ENCODE measurements at regions not wholly inside any gene's neighbourhood (a gene's known extent, or its start where the extent isn't known, plus 50 kb on each side); places are given as distances from the start of the nearest gene placed in this dataset.
A peak's percentile ranks its signal among the peaks of the same experiment; 100 is the strongest.
"Not testable (repeated sequence)": the region's sequence is repeated elsewhere in the genome, so short reads cannot be mapped to it uniquely, and the experiment has no call there.

GRCh38 chr14:106390401-106390800 lies 864.0 kb downstream of the TMEM121 start:
- ATAC-seq = no peak
- H3K4me1 Mint-ChIP-seq = peaks cover 13% of the 10 kb centered on the region

GRCh38 chr14:106390947-106391346 lies 864.6 kb downstream of the TMEM121 start:
- Mint-ChIP-seq H3K27me3 (peaks cover 27% of the 10 kb centered on the region), H3K36me3 (no peaks in the 10 kb centered on the region), H3K4me3 (no peak overlapping the region), H3K4me1 (peaks cover 18% of the 10 kb centered on the region), H3K9me3 (ENCODE audit: low read depth) (no peaks in the 10 kb centered on the region), H3K27ac (no peak overlapping the region)
- DNase-seq (no peak), ATAC-seq (no peak)
- CTCF ChIA-PET = interaction anchor here (0.9 kb wide), 1 partner anchor 26 kb away, joined by 6 read pairs; no protein-coding TSS in a partner anchor

More at GRCh38 chr14:106390401-106390800, 864.0 kb downstream of the TMEM121 start:
- H3K27me3 Mint-ChIP-seq = peaks cover 30% of the 10 kb centered on the region
- H3K9me3 Mint-ChIP-seq (ENCODE audit: low read depth) = no peaks in the 10 kb centered on the region
- CTCF ChIA-PET = interaction anchor here (1.0 to 1.3 kb wide), 2 partner anchors 18 to 27 kb away, joined by 3 to 7 read pairs; no protein-coding TSS in a partner anchor
- no peak overlapping the region for H3K4me3 Mint-ChIP-seq
- no peak overlapping the region for H3K27ac Mint-ChIP-seq
- no peaks in the 10 kb centered on the region for H3K36me3 Mint-ChIP-seq
- no peak for DNase-seq

GRCh38 chr14:106393742-106394141 lies 867.4 kb downstream of the TMEM121 start:
- no peaks in the 10 kb centered on the region for H3K9me3 Mint-ChIP-seq (ENCODE audit: low read depth)
- H3K36me3 Mint-ChIP-seq = no peaks in the 10 kb centered on the region
- CTCF ChIA-PET = interaction anchor here (5.3 kb wide), 1 partner anchor 23 kb away, joined by 46 read pairs; no protein-coding TSS in a partner anchor
- ATAC-seq (no peak), DNase-seq (no peak)
- no peak overlapping the region for H3K27ac Mint-ChIP-seq
- H3K4me3 Mint-ChIP-seq = no peak overlapping the region
- H3K4me1 Mint-ChIP-seq = peaks cover 36% of the 10 kb centered on the region
- H3K27me3 Mint-ChIP-seq = peaks cover 23% of the 10 kb centered on the region

DNA sequence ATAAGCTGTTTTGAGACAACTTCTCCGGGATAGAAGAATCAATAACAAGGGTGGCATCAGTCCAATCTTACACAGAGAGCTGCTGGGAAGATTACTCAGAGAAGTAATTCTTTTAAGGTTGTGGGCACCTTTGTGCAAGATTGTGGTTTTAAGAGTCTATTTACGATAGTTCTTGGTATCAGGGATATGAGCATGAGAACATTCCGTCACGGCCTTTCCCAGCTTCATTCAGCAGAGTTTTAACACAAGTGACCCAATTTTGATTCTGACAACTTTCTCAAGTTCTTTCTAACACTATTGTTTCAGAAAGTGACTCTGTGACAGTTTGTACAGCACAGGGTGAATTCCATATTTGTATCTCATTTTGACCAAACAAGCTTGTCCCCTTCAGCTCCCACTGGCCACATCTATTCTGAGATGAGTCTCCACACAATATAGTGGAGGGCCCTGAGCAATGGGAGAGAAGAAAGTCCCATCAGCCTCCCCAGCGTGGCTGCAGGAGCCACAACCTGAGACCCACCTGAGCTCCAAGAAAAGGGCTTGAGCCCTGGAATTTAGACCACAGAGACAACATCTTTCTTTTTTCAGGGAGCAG lies 869.2 kb downstream of the TMEM121 start:
- H3K4me3 Mint-ChIP-seq = peak overlapping the region; percentile 9
- peak; percentile 51 for DNase-seq

DNA sequence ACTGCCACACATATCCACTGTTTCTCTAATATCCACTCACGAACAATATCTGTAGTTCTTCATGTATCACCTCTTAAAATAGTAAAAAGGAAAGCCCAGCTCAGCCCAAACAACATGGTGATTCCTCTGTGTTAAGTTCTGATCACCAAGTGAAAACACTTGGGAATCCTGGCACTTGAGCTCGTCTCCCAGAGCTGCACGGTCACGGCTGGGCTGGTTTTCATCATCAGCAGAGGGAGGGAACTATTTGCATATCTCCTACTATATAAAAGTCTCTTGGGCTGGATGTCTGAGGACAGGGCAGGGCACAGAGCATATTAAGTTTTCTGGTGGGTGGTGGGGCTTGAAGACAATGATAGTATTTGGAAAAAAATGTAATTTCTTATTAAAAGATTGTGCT lies 870.6 kb downstream of the TMEM121 start:
- Mint-ChIP-seq H3K36me3 (no peaks in the 10 kb centered on the region), H3K27me3 (peaks cover 17% of the 10 kb centered on the region), H3K4me3 (peak overlapping the region; percentile 9), H3K27ac (peak overlapping the region; percentile 1), H3K9me3 (ENCODE audit: low read depth) (no peaks in the 10 kb centered on the region), H3K4me1 (peaks cover 33% of the 10 kb centered on the region)
- CTCF ChIA-PET = interaction anchor here (1.1 to 5.3 kb wide), 4 partner anchors 19 to 111 kb away, joined by 3 to 46 read pairs (median 4); no protein-coding TSS in a partner anchor
- DNase-seq (no peak), ATAC-seq (no peak)

More for the DNA sequence above, 869.2 kb downstream of the TMEM121 start:
- H3K27ac Mint-ChIP-seq = peak overlapping the region; percentile 77
- no peaks in the 10 kb centered on the region for H3K9me3 Mint-ChIP-seq (ENCODE audit: low read depth)
- H3K4me1 Mint-ChIP-seq = peaks cover 35% of the 10 kb centered on the region
- CTCF ChIA-PET = interaction anchor here (0.7 to 5.3 kb wide), 12 partner anchors 14 to 138 kb away, joined by 3 to 46 read pairs (median 4); no protein-coding TSS in a partner anchor
- ATAC-seq = peak; percentile 43
- H3K36me3 Mint-ChIP-seq = no peaks in the 10 kb centered on the region
- H3K27me3 Mint-ChIP-seq = peaks cover 23% of the 10 kb centered on the region

DNA sequence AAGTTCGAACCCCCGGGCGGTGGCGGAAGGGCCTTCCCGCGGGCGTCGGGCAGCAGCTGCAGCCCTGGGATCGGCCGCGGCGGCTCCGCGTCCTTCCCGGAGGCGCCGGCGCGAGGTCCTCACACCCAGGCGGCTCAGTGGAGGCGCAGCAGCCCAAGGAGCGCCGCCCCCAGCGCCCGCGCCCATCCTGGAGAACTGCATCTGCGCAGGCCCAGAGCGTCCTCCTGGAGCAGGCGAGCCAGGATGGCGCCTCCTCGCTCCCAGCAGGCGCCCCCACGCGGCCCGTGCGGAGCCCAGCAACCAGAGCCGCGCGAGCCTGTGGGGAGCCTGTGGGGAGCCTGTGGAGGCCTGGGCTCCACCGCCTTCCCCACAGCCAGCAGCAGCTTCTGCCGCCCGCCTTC lies 872.5 kb downstream of the TMEM121 start:
- peak; percentile 49 for DNase-seq
- H3K4me3 Mint-ChIP-seq = peak overlapping the region; percentile 67
- not testable (repeated sequence) for H3K36me3 Mint-ChIP-seq; H3K9me3 Mint-ChIP-seq (ENCODE audit: low read depth)
- peak overlapping the region; percentile 70 for H3K27ac Mint-ChIP-seq
- H3K27me3 Mint-ChIP-seq = peaks cover 14% of the 10 kb centered on the region
- CTCF ChIA-PET = interaction anchor here (1.1 kb wide), 1 partner anchor 26 kb away, joined by 3 read pairs; no protein-coding TSS in a partner anchor
- H3K4me1 Mint-ChIP-seq = peaks cover 33% of the 10 kb centered on the region
- peak; percentile 82 for ATAC-seq

DNA sequence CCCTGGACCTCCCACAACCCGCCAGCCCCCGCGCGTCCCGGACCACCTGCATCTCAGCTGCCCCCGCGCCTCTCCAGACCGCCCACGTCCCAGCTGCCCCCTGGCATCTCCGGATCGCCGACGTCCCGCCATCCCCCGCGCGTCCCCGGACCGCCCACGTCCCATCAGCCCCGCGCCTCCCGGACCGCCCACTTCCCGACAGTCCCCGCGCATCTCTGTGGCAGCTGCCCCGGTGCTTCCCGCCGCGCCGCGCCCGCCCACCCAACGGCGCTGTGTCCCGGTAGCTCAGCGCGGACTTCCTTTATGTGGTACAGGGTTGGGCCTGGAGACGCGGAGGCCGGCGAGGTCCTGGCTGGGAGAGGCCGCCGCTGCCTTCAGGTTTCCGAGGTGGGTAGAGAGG lies 874.9 kb downstream of the TMEM121 start:
- CTCF ChIA-PET; H3K27me3 Mint-ChIP-seq; H3K36me3 Mint-ChIP-seq; H3K4me3 Mint-ChIP-seq; DNase-seq; H3K9me3 Mint-ChIP-seq (ENCODE audit: low read depth); ATAC-seq; H3K27ac Mint-ChIP-seq: not testable (repeated sequence)
- peaks cover 17% of the 10 kb centered on the region for H3K4me1 Mint-ChIP-seq

DNA sequence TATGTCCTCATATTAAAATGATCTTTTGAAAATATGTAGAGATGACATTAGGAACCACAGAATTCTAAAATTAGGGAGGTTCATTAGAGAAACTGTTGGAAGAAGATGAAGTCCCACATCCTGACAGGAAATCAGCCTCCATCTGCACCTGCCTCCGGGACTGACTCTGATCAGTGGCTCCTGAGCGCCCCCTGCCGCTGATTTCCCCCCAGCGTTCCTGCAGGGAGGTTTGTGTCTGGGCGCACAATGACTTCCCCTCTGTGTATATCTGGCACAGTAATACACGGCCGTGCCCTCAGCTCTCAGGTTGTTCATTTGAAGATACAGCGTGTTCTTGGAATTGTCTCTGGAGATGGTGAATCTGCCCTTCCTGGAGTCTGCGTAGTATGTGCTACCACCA lies 883.8 kb downstream of the TMEM121 start:
- ATAC-seq; H3K9me3 Mint-ChIP-seq (ENCODE audit: low read depth); H3K4me1 Mint-ChIP-seq; H3K4me3 Mint-ChIP-seq; H3K36me3 Mint-ChIP-seq; H3K27ac Mint-ChIP-seq: not testable (repeated sequence)
- H3K27me3 Mint-ChIP-seq = peaks cover 11% of the 10 kb centered on the region
- DNase-seq = peak; percentile 64
- CTCF ChIA-PET = interaction anchor here (1.0 to 3.9 kb wide), 5 partner anchors 11 to 153 kb away, joined by 3 to 17 read pairs (median 5); no protein-coding TSS in a partner anchor

GRCh38 chr14:106414464-106414863 lies 888.1 kb downstream of the TMEM121 start:
- no peak overlapping the region for H3K4me3 Mint-ChIP-seq
- H3K9me3 Mint-ChIP-seq (ENCODE audit: low read depth) = no peaks in the 10 kb centered on the region
- DNase-seq (no peak), ATAC-seq (no peak)
- H3K27ac Mint-ChIP-seq = no peak overlapping the region
- peaks cover 14% of the 10 kb centered on the region for H3K27me3 Mint-ChIP-seq
- no peaks in the 10 kb centered on the region for H3K36me3 Mint-ChIP-seq
- peaks cover 6% of the 10 kb centered on the region for H3K4me1 Mint-ChIP-seq
- CTCF ChIA-PET = interaction anchor here (1.0 to 9.1 kb wide), 8 partner anchors 19 to 171 kb away, joined by 3 to 58 read pairs (median 12); no protein-coding TSS in a partner anchor

DNA sequence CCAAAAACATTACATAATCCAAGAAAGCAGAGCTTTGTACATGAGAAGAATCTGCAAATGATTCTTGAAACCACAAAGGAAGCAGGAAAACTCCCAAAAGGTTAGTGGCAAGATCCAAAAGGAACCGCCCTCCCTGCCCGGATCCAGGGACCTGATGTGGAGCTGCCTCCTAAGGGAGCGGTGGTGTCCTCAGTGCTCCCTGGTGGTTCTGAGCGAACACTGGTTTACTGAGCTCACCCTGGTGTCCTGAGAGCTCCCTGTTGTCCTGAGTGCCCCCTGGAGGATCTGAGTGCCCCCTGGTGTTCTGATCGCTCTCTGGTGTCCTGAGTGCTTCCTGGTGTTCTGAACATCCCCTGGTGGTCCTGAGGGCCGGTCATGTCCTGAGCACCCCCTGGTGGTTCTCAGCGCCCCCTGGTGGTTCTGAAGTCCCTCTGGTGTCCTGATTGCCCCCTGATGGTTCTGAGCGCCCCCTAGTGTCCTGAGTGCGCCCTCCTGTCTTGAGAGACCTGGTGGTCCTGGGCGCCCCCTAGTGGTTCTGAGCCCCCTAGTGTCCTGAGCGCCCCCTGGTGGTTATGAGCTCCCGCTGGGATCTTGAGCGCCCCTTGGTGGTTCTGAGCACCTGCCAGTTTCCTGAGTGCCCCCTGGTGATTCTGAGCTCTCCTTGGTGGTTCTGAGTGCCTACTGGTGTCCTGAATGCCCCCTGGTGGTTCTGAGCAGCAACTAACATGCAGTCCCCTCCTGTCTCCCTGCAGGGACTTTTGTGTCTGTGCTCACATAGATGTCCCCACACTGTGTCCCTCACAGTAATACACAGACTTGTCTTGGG lies 891.1 kb downstream of the TMEM121 start:
- H3K4me3 Mint-ChIP-seq = no peak overlapping the region
- DNase-seq = peak; percentile 96
- H3K27me3 Mint-ChIP-seq = peaks cover 14% of the 10 kb centered on the region
- H3K27ac Mint-ChIP-seq = no peak overlapping the region
- ATAC-seq = peak; percentile 88
- no peaks in the 10 kb centered on the region for H3K36me3 Mint-ChIP-seq
- H3K9me3 Mint-ChIP-seq (ENCODE audit: low read depth) = no peaks in the 10 kb centered on the region
- H3K4me1 Mint-ChIP-seq = no peaks in the 10 kb centered on the region
- CTCF ChIA-PET = interaction anchor here (0.6 to 9.1 kb wide), 69 partner anchors 9 to 413 kb away, joined by 3 to 81 read pairs (median 5); no protein-coding TSS in a partner anchor

GRCh38 chr14:106419376-106419965 lies 893.1 kb downstream of the TMEM121 start:
- no peak for DNase-seq
- Mint-ChIP-seq H3K36me3 (no peaks in the 10 kb centered on the region), H3K4me1 (no peaks in the 10 kb centered on the region), H3K4me3 (no peak overlapping the region), H3K27me3 (peaks cover 28% of the 10 kb centered on the region), H3K9me3 (ENCODE audit: low read depth) (no peaks in the 10 kb centered on the region), H3K27ac (no peak overlapping the region)
- no peak for ATAC-seq
- CTCF ChIA-PET = interaction anchor here (0.7 to 9.1 kb wide), 11 partner anchors 8 to 408 kb away, joined by 3 to 81 read pairs (median 17); no protein-coding TSS in a partner anchor

- not testable (repeated sequence) for H3K9me3 Mint-ChIP-seq (ENCODE audit: low read depth); H3K36me3 Mint-ChIP-seq; H3K27ac Mint-ChIP-seq; H3K4me1 Mint-ChIP-seq; H3K4me3 Mint-ChIP-seq
- peak; percentile 63 for ATAC-seq
- CTCF ChIA-PET = interaction anchor here (0.6 to 9.1 kb wide), 31 partner anchors 10 to 410 kb away, joined by 3 to 81 read pairs (median 4); no protein-coding TSS in a partner anchor
- H3K27me3 Mint-ChIP-seq = peaks cover 33% of the 10 kb centered on the region
- peak; percentile 73 for DNase-seq
Measured at GRCh38 chr14:106421431-106422033, 895.1 kb downstream of the TMEM121 start.

All from activated CD8-positive, alpha-beta memory T cell treated with anti-CD3 and anti-CD28 coated beads, Interleukin-2, amount 10 ng/mL, durations not matched to agents 7 days and 5 days (primary cell).